ENCODE measurements at regions not wholly inside any gene's neighbourhood (a gene's known extent, or its start where the extent isn't known, plus 50 kb on each side); places are given as distances from the start of the nearest gene placed in this dataset.
"Not testable (repeated sequence)": the region's sequence is repeated elsewhere in the genome, so short reads cannot be mapped to it uniquely, and the experiment has no call there.

- ATAC-seq (replicated peaks) (no peak), DNase-seq (no peak)
- H3K9me3 Mint-ChIP-seq, result peaks cover 20 to 25% of the 10 kb centered on the region in 2 donors
- no peak overlapping the region for H3K27ac Mint-ChIP-seq
- H3K4me1 Mint-ChIP-seq (ENCODE audit: low read depth in 2 of 2), result no peaks in the 10 kb centered on the region
- no peaks in the 10 kb centered on the region for H3K36me3 Mint-ChIP-seq (ENCODE audit: insufficient read depth)
- H3K27me3 Mint-ChIP-seq, result no peaks in the 10 kb centered on the region
- H3K4me3 Mint-ChIP-seq, result no peak overlapping the region
Measured at GRCh38 chr13:65584126-65584525, 1646.0 kb downstream of the PCDH9 start.

DNA sequence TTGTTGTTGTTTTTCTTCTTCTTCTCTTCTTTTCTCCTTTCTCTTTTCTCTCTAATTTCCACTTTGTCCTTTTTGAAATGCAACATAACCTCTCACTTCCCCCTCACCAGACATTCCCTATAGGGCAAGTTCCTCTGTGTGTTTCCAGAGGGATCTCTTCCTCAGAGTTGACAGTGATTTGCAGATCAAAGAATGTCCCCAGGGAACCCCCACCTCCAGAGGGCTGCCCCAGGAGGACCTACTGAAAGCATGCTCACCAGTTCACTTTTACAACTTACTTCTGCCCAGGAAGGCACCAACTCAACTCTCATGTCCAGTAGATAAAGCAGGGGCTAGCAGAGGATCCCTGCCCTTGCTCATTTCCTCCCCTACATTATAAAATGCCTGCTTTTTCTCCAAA, 1648.0 kb downstream of the PCDH9 start:
- ATAC-seq (replicated peaks) (no peak), DNase-seq (no peak)
- Mint-ChIP-seq H3K4me1 (ENCODE audit: low read depth in 2 of 2) (no peaks in the 10 kb centered on the region), H3K27ac (no peak overlapping the region), H3K4me3 (no peak overlapping the region), H3K27me3 (no peaks in the 10 kb centered on the region), H3K36me3 (ENCODE audit: insufficient read depth) (no peaks in the 10 kb centered on the region), H3K9me3 (peaks cover 8 to 14% of the 10 kb centered on the region in 2 donors)

DNA sequence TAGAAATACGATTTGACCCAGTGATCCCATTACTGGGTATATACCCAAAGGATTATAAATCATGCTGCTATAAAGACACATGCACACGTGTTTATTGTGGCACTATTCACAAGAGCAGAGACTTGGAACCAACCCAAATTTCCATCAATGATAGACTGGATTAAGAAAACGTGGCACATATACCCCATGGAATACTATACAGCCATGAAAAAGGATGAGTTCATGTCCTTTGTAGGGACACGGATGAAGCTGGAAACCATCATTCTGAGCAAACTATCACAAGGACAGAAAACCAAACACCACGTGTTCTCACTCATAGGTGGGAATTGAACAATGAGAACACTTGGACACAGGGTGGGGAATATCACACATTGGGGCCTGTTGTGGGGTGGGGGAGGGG, 1665.6 kb downstream of the PCDH9 start:
- ATAC-seq (replicated peaks); H3K4me1 Mint-ChIP-seq (ENCODE audit: low read depth in 2 of 2); H3K36me3 Mint-ChIP-seq (ENCODE audit: insufficient read depth); H3K27me3 Mint-ChIP-seq; H3K27ac Mint-ChIP-seq; DNase-seq; H3K4me3 Mint-ChIP-seq: not testable (repeated sequence)
- H3K9me3 Mint-ChIP-seq, result peaks cover 4 to 13% of the 10 kb centered on the region in 2 donors

DNA sequence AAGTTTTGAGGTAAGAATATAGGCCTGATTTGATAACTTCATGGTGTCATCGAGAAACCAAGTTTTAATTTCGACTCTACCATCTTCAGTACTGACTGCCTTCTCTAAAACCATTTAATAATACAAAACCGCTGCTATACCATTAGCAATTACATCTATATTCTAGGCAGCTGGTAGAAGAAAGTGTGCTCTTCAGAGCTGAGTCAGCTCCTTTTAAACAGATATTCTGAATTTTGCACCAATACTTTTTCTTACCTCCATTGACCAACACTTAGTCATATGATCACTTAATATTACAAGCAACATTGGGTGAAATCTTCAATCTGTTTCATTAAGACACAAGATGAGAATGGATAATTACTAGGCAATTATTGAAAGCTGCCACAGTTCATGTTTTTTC, 1667.8 kb downstream of the PCDH9 start:
- DNase-seq, result no peak
- no peak overlapping the region for H3K4me3 Mint-ChIP-seq
- H3K36me3 Mint-ChIP-seq (ENCODE audit: insufficient read depth), result no peaks in the 10 kb centered on the region
- H3K27ac Mint-ChIP-seq, result no peak overlapping the region
- peaks cover 1 to 9% of the 10 kb centered on the region in 2 donors for H3K9me3 Mint-ChIP-seq
- ATAC-seq (replicated peaks), result no peak
- no peaks in the 10 kb centered on the region for H3K4me1 Mint-ChIP-seq (ENCODE audit: low read depth in 2 of 2)
- no peaks in the 10 kb centered on the region for H3K27me3 Mint-ChIP-seq

DNA sequence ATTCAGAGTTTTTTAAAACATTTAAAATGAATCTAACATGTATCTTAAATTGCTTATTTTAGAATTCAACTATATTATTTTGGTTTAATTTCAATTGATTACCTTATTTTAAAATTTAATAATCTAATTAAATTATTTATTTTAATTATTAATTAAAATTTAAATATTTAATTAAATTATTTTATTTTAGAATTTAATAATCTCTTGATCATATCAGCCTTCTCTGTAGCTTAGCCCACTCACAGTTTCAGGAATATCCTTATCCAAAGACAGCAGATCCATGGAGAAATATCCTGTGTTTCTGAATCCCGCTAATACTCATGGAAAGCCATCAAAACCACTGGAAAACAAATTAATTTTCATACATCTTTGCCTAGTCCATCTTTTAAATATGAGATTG, 1669.2 kb downstream of the PCDH9 start:
- no peak overlapping the region for H3K4me3 Mint-ChIP-seq

GRCh38 chr13:65555962-65556361, 1674.2 kb downstream of the PCDH9 start:
- Mint-ChIP-seq H3K4me1 (ENCODE audit: low read depth in 2 of 2) (no peaks in the 10 kb centered on the region), H3K4me3 (no peak overlapping the region), H3K27ac (no peak overlapping the region), H3K27me3 (no peaks in the 10 kb centered on the region), H3K36me3 (ENCODE audit: insufficient read depth) (no peaks in the 10 kb centered on the region), H3K9me3 (peaks cover 9 to 16% of the 10 kb centered on the region in 2 donors)
- no peak for ATAC-seq (replicated peaks)
- DNase-seq, result no peak

More for the DNA sequence above, 1669.2 kb downstream of the PCDH9 start:
- Mint-ChIP-seq H3K36me3 (ENCODE audit: insufficient read depth) (no peaks in the 10 kb centered on the region), H3K27ac (no peak overlapping the region), H3K27me3 (no peaks in the 10 kb centered on the region), H3K4me1 (ENCODE audit: low read depth in 2 of 2) (no peaks in the 10 kb centered on the region), H3K9me3 (peaks cover 1 to 9% of the 10 kb centered on the region in 2 donors)
- DNase-seq (no peak), ATAC-seq (replicated peaks) (no peak)

- no peak overlapping the region for H3K4me3 Mint-ChIP-seq
- H3K4me1 Mint-ChIP-seq (ENCODE audit: low read depth in 2 of 2), result no peaks in the 10 kb centered on the region
- no peaks in the 10 kb centered on the region for H3K27me3 Mint-ChIP-seq
- no peak for DNase-seq
- no peak for ATAC-seq (replicated peaks)
- no peak overlapping the region for H3K27ac Mint-ChIP-seq
- no peaks in the 10 kb centered on the region for H3K36me3 Mint-ChIP-seq (ENCODE audit: insufficient read depth)
- peaks cover 12 to 15% of the 10 kb centered on the region in 2 donors for H3K9me3 Mint-ChIP-seq
Measured at GRCh38 chr13:65553096-65553727, 1676.9 kb downstream of the PCDH9 start.

- DNase-seq (no peak), ATAC-seq (replicated peaks) (no peak)
- H3K4me1 Mint-ChIP-seq (ENCODE audit: low read depth in 2 of 2), result no peaks in the 10 kb centered on the region
- peaks cover 14 to 22% of the 10 kb centered on the region in 2 donors for H3K9me3 Mint-ChIP-seq
- H3K4me3 Mint-ChIP-seq, result no peak overlapping the region
- H3K27me3 Mint-ChIP-seq, result no peaks in the 10 kb centered on the region
- no peaks in the 10 kb centered on the region for H3K36me3 Mint-ChIP-seq (ENCODE audit: insufficient read depth)
- no peak overlapping the region for H3K27ac Mint-ChIP-seq
Measured at GRCh38 chr13:65551208-65551607, 1678.9 kb downstream of the PCDH9 start.

GRCh38 chr13:65540175-65540574, 1690.0 kb downstream of the PCDH9 start:
- Mint-ChIP-seq H3K4me1 (ENCODE audit: low read depth in 2 of 2) (no peaks in the 10 kb centered on the region), H3K4me3 (no peak overlapping the region), H3K27me3 (no peaks in the 10 kb centered on the region), H3K9me3 (peaks cover 0 to 4% of the 10 kb centered on the region in 2 donors), H3K27ac (no peak overlapping the region), H3K36me3 (ENCODE audit: insufficient read depth) (no peaks in the 10 kb centered on the region)
- no peak for DNase-seq
- no peak for ATAC-seq (replicated peaks)

DNA sequence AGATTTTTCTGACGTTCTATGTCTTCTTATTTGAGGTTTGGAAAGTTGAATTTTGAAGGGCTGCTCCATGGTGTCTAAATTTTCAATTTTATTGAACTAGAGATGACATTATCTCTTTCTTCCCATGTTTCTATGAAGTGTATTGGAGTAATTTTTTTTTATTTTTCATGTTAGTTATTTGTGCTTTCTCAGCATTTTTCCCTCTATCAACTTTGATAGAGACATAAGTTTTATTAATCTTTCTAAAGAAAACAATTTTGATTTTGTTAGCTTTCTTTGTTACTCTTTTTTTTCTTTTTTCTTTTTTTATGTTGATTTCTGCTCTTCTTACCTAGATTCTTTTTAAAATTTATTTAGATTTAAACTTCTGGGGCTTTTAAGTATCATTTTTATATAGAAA, 1694.8 kb downstream of the PCDH9 start:
- H3K9me3 Mint-ChIP-seq, result peaks cover 0 to 7% of the 10 kb centered on the region in 2 donors
- H3K4me3 Mint-ChIP-seq, result no peak overlapping the region
- H3K27ac Mint-ChIP-seq, result no peak overlapping the region
- no peaks in the 10 kb centered on the region for H3K27me3 Mint-ChIP-seq
- ATAC-seq (replicated peaks), result no peak
- no peaks in the 10 kb centered on the region for H3K4me1 Mint-ChIP-seq (ENCODE audit: low read depth in 2 of 2)
- no peaks in the 10 kb centered on the region for H3K36me3 Mint-ChIP-seq (ENCODE audit: insufficient read depth)
- DNase-seq, result no peak

DNA sequence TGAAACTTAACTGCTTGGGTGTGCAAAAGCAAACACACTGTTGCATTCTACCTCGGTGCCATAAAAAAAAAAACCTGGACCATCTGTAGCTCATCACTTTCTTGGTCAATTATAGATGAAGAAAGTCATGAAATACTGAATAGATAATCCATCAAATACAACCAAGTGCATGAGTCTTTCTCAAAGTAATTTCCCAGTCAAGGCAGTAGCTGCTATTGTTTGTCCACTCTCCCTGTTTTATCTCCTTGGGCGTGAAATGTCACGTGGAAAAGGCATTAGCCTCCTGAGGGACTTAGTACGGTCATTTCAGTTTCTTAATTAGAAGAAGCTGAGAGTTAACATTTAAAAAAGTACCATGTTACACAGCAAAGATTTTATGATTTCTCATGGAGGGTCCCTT, 1697.9 kb downstream of the PCDH9 start:
- Mint-ChIP-seq H3K9me3 (peaks cover 0 to 8% of the 10 kb centered on the region in 2 donors), H3K36me3 (ENCODE audit: insufficient read depth) (no peaks in the 10 kb centered on the region), H3K4me1 (ENCODE audit: low read depth in 2 of 2) (no peaks in the 10 kb centered on the region), H3K4me3 (no peak overlapping the region), H3K27me3 (no peaks in the 10 kb centered on the region), H3K27ac (no peak overlapping the region)
- ATAC-seq (replicated peaks) (no peak), DNase-seq (no peak)

GRCh38 chr13:65530688-65531087, 1699.4 kb downstream of the PCDH9 start:
- no peaks in the 10 kb centered on the region for H3K36me3 Mint-ChIP-seq (ENCODE audit: insufficient read depth)
- no peak overlapping the region for H3K4me3 Mint-ChIP-seq
- no peaks in the 10 kb centered on the region for H3K4me1 Mint-ChIP-seq (ENCODE audit: low read depth in 2 of 2)
- no peaks in the 10 kb centered on the region for H3K27me3 Mint-ChIP-seq
- H3K9me3 Mint-ChIP-seq, result peaks cover 7 to 9% of the 10 kb centered on the region in 2 donors
- ATAC-seq (replicated peaks), result no peak
- DNase-seq, result no peak
- H3K27ac Mint-ChIP-seq, result no peak overlapping the region

- ATAC-seq (replicated peaks), result no peak
- no peak overlapping the region for H3K27ac Mint-ChIP-seq
- H3K9me3 Mint-ChIP-seq, result peaks cover 7 to 11% of the 10 kb centered on the region in 2 donors
- H3K4me1 Mint-ChIP-seq (ENCODE audit: low read depth in 2 of 2), result no peaks in the 10 kb centered on the region
- no peak overlapping the region for H3K4me3 Mint-ChIP-seq
- no peaks in the 10 kb centered on the region for H3K27me3 Mint-ChIP-seq
- DNase-seq, result no peak
- no peaks in the 10 kb centered on the region for H3K36me3 Mint-ChIP-seq (ENCODE audit: insufficient read depth)
Measured at GRCh38 chr13:65529541-65529940, 1700.6 kb downstream of the PCDH9 start.

GRCh38 chr13:65508745-65509144, 1721.4 kb downstream of the PCDH9 start:
- H3K4me1 Mint-ChIP-seq (ENCODE audit: low read depth in 2 of 2), result no peaks in the 10 kb centered on the region
- H3K36me3 Mint-ChIP-seq (ENCODE audit: insufficient read depth), result no peaks in the 10 kb centered on the region
- no peak overlapping the region for H3K27ac Mint-ChIP-seq
- no peak overlapping the region for H3K4me3 Mint-ChIP-seq
- ATAC-seq (replicated peaks) (no peak), DNase-seq (no peak)
- peaks cover 5 to 16% of the 10 kb centered on the region in 2 donors for H3K9me3 Mint-ChIP-seq
- H3K27me3 Mint-ChIP-seq, result no peaks in the 10 kb centered on the region

DNA sequence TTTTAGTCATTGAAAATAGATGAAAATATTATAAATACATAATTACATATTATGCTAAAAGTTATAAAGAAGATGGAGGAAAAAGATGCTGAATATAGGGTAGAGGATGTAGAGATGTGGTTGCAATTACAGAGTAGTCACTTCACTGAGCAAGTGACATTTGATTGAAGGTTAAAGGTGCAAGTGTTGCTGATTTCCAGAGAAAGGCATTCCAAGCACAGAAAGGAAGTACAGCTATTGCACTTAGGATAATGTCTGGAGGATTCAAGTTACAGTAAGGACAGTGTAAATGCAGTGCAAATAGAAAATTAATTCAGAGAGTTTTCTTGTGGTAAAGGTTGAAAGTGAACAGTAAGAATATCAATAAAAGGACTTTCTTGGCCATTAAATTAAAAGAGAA, 1721.8 kb downstream of the PCDH9 start:
- ATAC-seq (replicated peaks) (no peak), DNase-seq (no peak)
- H3K36me3 Mint-ChIP-seq (ENCODE audit: insufficient read depth), result no peaks in the 10 kb centered on the region
- no peaks in the 10 kb centered on the region for H3K4me1 Mint-ChIP-seq (ENCODE audit: low read depth in 2 of 2)
- no peak overlapping the region for H3K4me3 Mint-ChIP-seq
- H3K9me3 Mint-ChIP-seq, result peaks cover 5 to 16% of the 10 kb centered on the region in 2 donors
- H3K27me3 Mint-ChIP-seq, result no peaks in the 10 kb centered on the region
- no peak overlapping the region for H3K27ac Mint-ChIP-seq
